Urinary bladder (tissue), 3 donors: ENCODE measurements at regions not wholly inside any gene's neighbourhood (a gene's known extent, or its start where the extent isn't known, plus 50 kb on each side); places are given as distances from the start of the nearest gene placed in this dataset.
"Not testable (repeated sequence)": the region's sequence is repeated elsewhere in the genome, so short reads cannot be mapped to it uniquely, and the experiment has no call there.

Source experiments
- DNase-seq: peaks from one replicate; pipeline ENCODE4 v3.0.0-alpha.2; 2015; ENCODE audit errors: extremely low spot score
- H3K27ac ChIP-seq: one replicate; pipeline ENCODE4 v1.5.1; 2013; ENCODE audit warnings: low read depth, mild to moderate bottlenecking, moderate library complexity
- H3K36me3 ChIP-seq: one replicate; pipeline ENCODE4 v1.6.1; 2013; ENCODE audit warnings: mild to moderate bottlenecking, moderate library complexity; ENCODE audit not compliant: insufficient read depth
- H3K4me1 ChIP-seq: one replicate; pipeline ENCODE4 v1.6.1; 2013; ENCODE audit warnings: mild to moderate bottlenecking, moderate library complexity; ENCODE audit not compliant: insufficient read depth
- H3K4me3 ChIP-seq: one replicate; pipeline ENCODE4 v1.5.1; 2013; ENCODE audit warnings: low read depth, low read length
- whole genome bisulfite sequencing: extraction: QIAGEN DNeasy Blood & Tissue Kit; methylation state at CpG from one replicate; pipeline ENCODE4 v1.1.7; 2013; 5-methylcytosine and 5-hydroxymethylcytosine counted together
- donor health status: healthy with polysubstance abuse.
- donor health status: healthy.

GRCh38 chr3:102040144-102040543 lies 190.8 kb downstream of the NFKBIZ start:
- not testable (repeated sequence) for H3K4me1 ChIP-seq, H3K27ac ChIP-seq, DNase-seq, H3K4me3 ChIP-seq, H3K36me3 ChIP-seq
- WGBS, result 97% methylated on average over 8 of the region's 8 CpGs

GRCh38 chr3:102053375-102053989 lies 204.2 kb downstream of the NFKBIZ start:
- no peak for DNase-seq
- Histone ChIP-seq H3K4me1 (no peaks in the 10 kb centered on the region), H3K4me3 (no peak overlapping the region), H3K27ac (no peak overlapping the region), H3K36me3 (no peaks in the 10 kb centered on the region)
- WGBS, result 83% methylated on average over 4 of the region's 4 CpGs

GRCh38 chr3:102054543-102055080 lies 205.3 kb downstream of the NFKBIZ start:
- Histone ChIP-seq H3K27ac (no peak overlapping the region), H3K36me3 (no peaks in the 10 kb centered on the region)
- WGBS, result 81% methylated on average over 10 of the region's 10 CpGs

GRCh38 chr3:102057781-102058421 lies 208.6 kb downstream of the NFKBIZ start:
- Histone ChIP-seq H3K36me3 (no peaks in the 10 kb centered on the region), H3K27ac (no peak overlapping the region), H3K4me3 (no peak overlapping the region), H3K4me1 (no peaks in the 10 kb centered on the region)
- DNase-seq, result no peak

More at GRCh38 chr3:102054543-102055080, 205.3 kb downstream of the NFKBIZ start:
- Histone ChIP-seq H3K4me3 (no peak overlapping the region), H3K4me1 (no peaks in the 10 kb centered on the region)
- no peak for DNase-seq

- Histone ChIP-seq H3K4me1 (no peaks in the 10 kb centered on the region), H3K4me3 (no peak overlapping the region), H3K27ac (no peak overlapping the region), H3K36me3 (no peaks in the 10 kb centered on the region)
- 86% methylated on average over 8 of the region's 8 CpGs for WGBS
- no peak for DNase-seq
These were observed 210.0 kb downstream of the NFKBIZ start for GRCh38 chr3:102059145-102059943.

- H3K4me1 ChIP-seq, result no peaks in the 10 kb centered on the region
- 84% methylated on average over 1 of the region's 1 CpG for WGBS
These were observed 211.5 kb downstream of the NFKBIZ start for GRCh38 chr3:102060814-102061213.

GRCh38 chr3:102063572-102063971 lies 214.3 kb downstream of the NFKBIZ start:
- Histone ChIP-seq H3K27ac (no peak overlapping the region), H3K4me1 (no peaks in the 10 kb centered on the region), H3K36me3 (no peaks in the 10 kb centered on the region), H3K4me3 (no peak overlapping the region)
- no peak for DNase-seq
- 96% methylated on average over 8 of the region's 8 CpGs for WGBS

More at GRCh38 chr3:102060814-102061213, 211.5 kb downstream of the NFKBIZ start:
- no peak for DNase-seq
- Histone ChIP-seq H3K4me3 (no peak overlapping the region), H3K27ac (no peak overlapping the region), H3K36me3 (no peaks in the 10 kb centered on the region)

GRCh38 chr3:102066470-102066869 lies 217.2 kb downstream of the NFKBIZ start:
- Histone ChIP-seq H3K27ac (no peak overlapping the region), H3K4me3 (no peak overlapping the region), H3K4me1 (no peaks in the 10 kb centered on the region), H3K36me3 (no peaks in the 10 kb centered on the region)
- 94% methylated on average over 1 of the region's 1 CpG for WGBS
- DNase-seq, result no peak

GRCh38 chr3:102068327-102068726 lies 219.0 kb downstream of the NFKBIZ start:
- Histone ChIP-seq H3K4me3 (no peak overlapping the region), H3K36me3 (no peaks in the 10 kb centered on the region), H3K27ac (no peak overlapping the region), H3K4me1 (no peaks in the 10 kb centered on the region)
- DNase-seq, result no peak
- WGBS, result 93% methylated on average over 1 of the region's 1 CpG

GRCh38 chr3:102068736-102069135 lies 219.4 kb downstream of the NFKBIZ start:
- Histone ChIP-seq H3K4me3 (no peak overlapping the region), H3K27ac (no peak overlapping the region), H3K36me3 (no peaks in the 10 kb centered on the region), H3K4me1 (no peaks in the 10 kb centered on the region)
- DNase-seq, result no peak
- WGBS, result 94% methylated on average over 2 of the region's 2 CpGs

- no peak overlapping the region for H3K4me3 ChIP-seq
- WGBS, result 87% methylated on average over 1 of the region's 1 CpG
- no peak for DNase-seq
- H3K36me3 ChIP-seq, result no peaks in the 10 kb centered on the region
- no peaks in the 10 kb centered on the region for H3K4me1 ChIP-seq
- H3K27ac ChIP-seq, result no peak overlapping the region
These were observed 219.9 kb downstream of the NFKBIZ start for GRCh38 chr3:102069211-102069662.

- DNase-seq, result no peak
- Histone ChIP-seq H3K36me3 (peaks cover 2% of the 10 kb centered on the region), H3K4me1 (no peaks in the 10 kb centered on the region), H3K27ac (no peak overlapping the region), H3K4me3 (no peak overlapping the region)
These were observed 225.6 kb downstream of the NFKBIZ start for GRCh38 chr3:102074946-102075345.

GRCh38 chr3:102078401-102078800 lies 229.1 kb downstream of the NFKBIZ start:
- Histone ChIP-seq H3K27ac (no peak overlapping the region), H3K4me3 (no peak overlapping the region), H3K36me3 (peaks cover 2% of the 10 kb centered on the region), H3K4me1 (no peaks in the 10 kb centered on the region)
- WGBS, result 77% methylated on average over 3 of the region's 3 CpGs
- no peak for DNase-seq
